ENCODE measurements at regions not wholly inside any gene's neighbourhood (a gene's known extent, or its start where the extent isn't known, plus 50 kb on each side); places are given as distances from the start of the nearest gene placed in this dataset.

GRCh38 chr3:116939091-116939490 lies 229.5 kb downstream of the TUSC7 start (continued):
- TF ChIP-seq CHD7 (IDR thresholded peaks at IDR 0.05; ENCODE audit: low read depth, low read length) (no peak), ZNF511 (CRISPR knock-in tag; IDR thresholded peaks at IDR 0.05) (no peak)

All from K562 (cell line).